ENCODE measurements at regions not wholly inside any gene's neighbourhood (a gene's known extent, or its start where the extent isn't known, plus 50 kb on each side); places are given as distances from the start of the nearest gene placed in this dataset.

GRCh38 chr2:225891013-225891412 lies 491.5 kb downstream of the NYAP2 start:
- Histone ChIP-seq H3K4me1 (ENCODE audit: control insufficient read depth in 4 of 4, insufficient read depth in 4 of 4, low read length in 3 of 4) (peaks cover 0 to 5% (median 2%) of the 10 kb centered on the region in 4 donors), H3K4me3 (ENCODE audit: low read depth in 1 of 3, low read length in 3 of 3) (no peak overlapping the region), H3K27ac (ENCODE audit: low read depth in 1 of 2, low read length in 2 of 2) (no peak overlapping the region), H3K9me3 (ENCODE audit: control insufficient read depth in 4 of 4, low read length in 3 of 4) (no peaks in the 10 kb centered on the region), H3K9ac (ENCODE audit: low read depth in 1 of 2, low read length in 2 of 2) (no peak overlapping the region), H3K36me3 (ENCODE audit: control insufficient read depth in 4 of 4, insufficient read depth in 3 of 4, low read depth in 1 of 4, low read length in 3 of 4) (no peaks in the 10 kb centered on the region), H3K27me3 (ENCODE audit: control insufficient read depth in 4 of 4, insufficient read depth in 4 of 4, low read length in 3 of 4) (no peaks in the 10 kb centered on the region)
- no peak for TF ChIP-seq FOXA1 (IDR thresholded peaks at IDR 0.05)
- no peak for TF ChIP-seq YY1 (IDR thresholded peaks at IDR 0.05)
- TF ChIP-seq ZBTB33 (IDR thresholded peaks at IDR 0.05) = no peak
- TF ChIP-seq HNF4G (IDR thresholded peaks at IDR 0.05) = no peak
- no peak for TF ChIP-seq JUND (IDR thresholded peaks at IDR 0.05)
- TF ChIP-seq RAD21 (IDR thresholded peaks at IDR 0.05) = no peak
- no peak for TF ChIP-seq ATF3 (IDR thresholded peaks at IDR 0.05)
- TF ChIP-seq MAX (IDR thresholded peaks at IDR 0.05) = no peak
- no peak for TF ChIP-seq HNF4A (conservative IDR thresholded peaks at IDR 0.05)
- no peak for TF ChIP-seq TAF1 (conservative IDR thresholded peaks at IDR 0.05)
- no peak for TF ChIP-seq CTCF (IDR thresholded peaks at IDR 0.05; ENCODE audit: low read depth, low read length, missing input control)
- no peak for DNase-seq (ENCODE audit: low spot score)
- WGBS = 92% methylated on average over 2 of the region's 2 CpGs

GRCh38 chr2:225889452-225889851 lies 489.9 kb downstream of the NYAP2 start:
- no peaks in the 10 kb centered on the region for H3K9me3 ChIP-seq (ENCODE audit: control insufficient read depth in 4 of 4, low read length in 3 of 4)
- H3K9ac ChIP-seq (ENCODE audit: low read depth in 1 of 2, low read length in 2 of 2) = no peak overlapping the region
- no peaks in the 10 kb centered on the region for H3K27me3 ChIP-seq (ENCODE audit: control insufficient read depth in 4 of 4, insufficient read depth in 4 of 4, low read length in 3 of 4)
- H3K27ac ChIP-seq (ENCODE audit: low read depth in 1 of 2, low read length in 2 of 2) = no peak overlapping the region
- DNase-seq (ENCODE audit: low spot score) = no peak
- H3K4me1 ChIP-seq (ENCODE audit: control insufficient read depth in 4 of 4, insufficient read depth in 4 of 4, low read length in 3 of 4) = peaks cover 0 to 5% (median 2%) of the 10 kb centered on the region in 4 donors
- H3K36me3 ChIP-seq (ENCODE audit: control insufficient read depth in 4 of 4, insufficient read depth in 3 of 4, low read depth in 1 of 4, low read length in 3 of 4) = no peaks in the 10 kb centered on the region
- 0% methylated on average over 1 of the region's 1 CpG for whole genome bisulfite sequencing
- no peak overlapping the region for H3K4me3 ChIP-seq (ENCODE audit: low read depth in 1 of 3, low read length in 3 of 3)
- TF ChIP-seq YY1 (IDR thresholded peaks at IDR 0.05) (no peak), HNF4G (IDR thresholded peaks at IDR 0.05) (no peak), SP1 (IDR thresholded peaks at IDR 0.05) (no peak), RAD21 (IDR thresholded peaks at IDR 0.05) (peak; percentile 93 to 96), HNF4A (conservative IDR thresholded peaks at IDR 0.05) (peak in 1 of 2 donors; percentile 23), CTCF (IDR thresholded peaks at IDR 0.05; ENCODE audit: low read depth, low read length, missing input control) (peak; percentile 86), ATF3 (IDR thresholded peaks at IDR 0.05) (peak; percentile 77), REST (IDR thresholded peaks at IDR 0.05) (no peak)

All from liver (tissue), 8 donors.